Kidney (tissue), 13 donors: ENCODE measurements at regions not wholly inside any gene's neighbourhood (a gene's known extent, or its start where the extent isn't known, plus 50 kb on each side); places are given as distances from the start of the nearest gene placed in this dataset.
A peak's percentile ranks its signal among the peaks of the same experiment; 100 is the strongest.

Experiments used
- DNase-seq, 5 donors: peaks; one replicate each; pipeline ENCODE4 v3.0.0-alpha.2; 2013 to 2020
- FAIRE-seq: peaks from 2 replicates; lab custom pipeline; 2012; peaks lifted over from hg19 to GRCh38; lab: Jason Lieb, UNC
- H3K27ac ChIP-seq, 2 donors: one replicate each; pipeline ENCODE4 v1.7.0; 2013; ENCODE audit warnings: low read depth in 2 of 2, low read length in 2 of 2, inconsistent platforms in 1 of 2
- H3K27me3 ChIP-seq: one replicate; pipeline ENCODE4 v1.7.1; 2013; ENCODE audit warnings: low read length, inconsistent platforms; ENCODE audit not compliant: control insufficient read depth, insufficient read depth
- H3K36me3 ChIP-seq, 3 donors: one replicate each; pipeline versions ENCODE4 v1.7.0 to v1.7.1; 2013; ENCODE audit warnings: low read length in 3 of 3, control low read depth in 1 of 3, inconsistent platforms in 1 of 3; ENCODE audit not compliant: insufficient read depth in 3 of 3, control insufficient read depth in 2 of 3
- H3K4me1 ChIP-seq, 3 donors: one replicate each; pipeline versions ENCODE4 v1.7.0 to v1.7.1; 2013; ENCODE audit warnings: low read length in 3 of 3, inconsistent platforms in 1 of 3, low read depth in 1 of 3; ENCODE audit not compliant: control insufficient read depth in 2 of 3, insufficient read depth in 2 of 3
- H3K4me3 ChIP-seq, 3 donors: one replicate each; pipeline versions ENCODE4 v1.7.0 to v1.8.1; 2013; ENCODE audit warnings: low read length in 3 of 3, control low read depth in 1 of 3, inconsistent platforms in 1 of 3
- H3K9ac ChIP-seq, 3 donors: one replicate each; pipeline versions ENCODE4 v1.7.0 to v1.7.1; 2013; ENCODE audit warnings: low read length in 3 of 3, control low read depth in 1 of 3, inconsistent platforms in 1 of 3
- H3K9me3 ChIP-seq, 3 donors: one replicate each; pipeline versions ENCODE4 v1.7.0 to v1.7.1; 2013; ENCODE audit warnings: low read length in 3 of 3, control low read depth in 1 of 3, inconsistent platforms in 1 of 3; ENCODE audit not compliant: control insufficient read depth in 2 of 3, insufficient read depth in 1 of 3
- intact Hi-C: fragments of 100-400 bp; cut with DNase I; formaldehyde crosslinking; loops from one replicate; pipeline ENCODE4 v1.11.1; 2022
- TF ChIP-seq, protein P1 (sequence below): IDR thresholded peaks from 3 replicates; pipeline ENCODE4 v1.5.1; 2012; ENCODE audit warnings: mild to moderate bottlenecking, moderate library complexity, borderline replicate concordance; ENCODE audit not compliant: insufficient read depth; ENCODE audit errors: extremely low read depth
- donor health status: control.
- donor health status: control.
- donor health status: control.
- donor health status: control.
- donor health status: control.
- donor health status: DM: yes; HTN: yes; CAD: no.
- donor health status: Normal renal cell carcinoma (clear cell type).

DNA sequence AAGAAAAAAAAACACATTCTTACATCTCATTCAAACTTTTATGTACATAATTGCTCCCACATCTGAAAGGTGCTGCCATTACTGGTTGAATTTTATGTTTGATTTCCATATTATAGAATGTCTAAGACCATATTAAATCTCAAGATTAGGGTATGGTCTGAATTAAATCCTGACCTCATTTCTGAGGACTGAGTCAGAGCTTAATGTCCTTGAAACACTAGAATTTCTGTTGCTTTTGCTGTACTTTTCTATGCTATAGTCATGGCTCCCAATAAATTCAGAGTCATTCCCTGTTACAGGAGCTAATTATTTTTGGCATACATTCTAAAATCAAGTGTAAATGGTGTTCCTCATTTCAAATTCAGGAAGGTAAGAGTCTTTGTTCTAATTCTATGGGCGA is 285.3 kb upstream of the MANEA start:
- H3K9ac ChIP-seq = no peak overlapping the region
- DNase-seq (no peak), FAIRE-seq (no peak)
- H3K36me3 ChIP-seq = no peaks in the 10 kb centered on the region
- H3K9me3 ChIP-seq = no peaks in the 10 kb centered on the region
- no peak overlapping the region for H3K4me3 ChIP-seq
- H3K4me1 ChIP-seq = no peaks in the 10 kb centered on the region
- H3K27ac ChIP-seq = no peak overlapping the region
- TF ChIP-seq, protein P1, sequence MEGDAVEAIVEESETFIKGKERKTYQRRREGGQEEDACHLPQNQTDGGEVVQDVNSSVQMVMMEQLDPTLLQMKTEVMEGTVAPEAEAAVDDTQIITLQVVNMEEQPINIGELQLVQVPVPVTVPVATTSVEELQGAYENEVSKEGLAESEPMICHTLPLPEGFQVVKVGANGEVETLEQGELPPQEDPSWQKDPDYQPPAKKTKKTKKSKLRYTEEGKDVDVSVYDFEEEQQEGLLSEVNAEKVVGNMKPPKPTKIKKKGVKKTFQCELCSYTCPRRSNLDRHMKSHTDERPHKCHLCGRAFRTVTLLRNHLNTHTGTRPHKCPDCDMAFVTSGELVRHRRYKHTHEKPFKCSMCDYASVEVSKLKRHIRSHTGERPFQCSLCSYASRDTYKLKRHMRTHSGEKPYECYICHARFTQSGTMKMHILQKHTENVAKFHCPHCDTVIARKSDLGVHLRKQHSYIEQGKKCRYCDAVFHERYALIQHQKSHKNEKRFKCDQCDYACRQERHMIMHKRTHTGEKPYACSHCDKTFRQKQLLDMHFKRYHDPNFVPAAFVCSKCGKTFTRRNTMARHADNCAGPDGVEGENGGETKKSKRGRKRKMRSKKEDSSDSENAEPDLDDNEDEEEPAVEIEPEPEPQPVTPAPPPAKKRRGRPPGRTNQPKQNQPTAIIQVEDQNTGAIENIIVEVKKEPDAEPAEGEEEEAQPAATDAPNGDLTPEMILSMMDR = no peak
- no peaks in the 10 kb centered on the region for H3K27me3 ChIP-seq
- intact Hi-C loops = no loop called here

DNA sequence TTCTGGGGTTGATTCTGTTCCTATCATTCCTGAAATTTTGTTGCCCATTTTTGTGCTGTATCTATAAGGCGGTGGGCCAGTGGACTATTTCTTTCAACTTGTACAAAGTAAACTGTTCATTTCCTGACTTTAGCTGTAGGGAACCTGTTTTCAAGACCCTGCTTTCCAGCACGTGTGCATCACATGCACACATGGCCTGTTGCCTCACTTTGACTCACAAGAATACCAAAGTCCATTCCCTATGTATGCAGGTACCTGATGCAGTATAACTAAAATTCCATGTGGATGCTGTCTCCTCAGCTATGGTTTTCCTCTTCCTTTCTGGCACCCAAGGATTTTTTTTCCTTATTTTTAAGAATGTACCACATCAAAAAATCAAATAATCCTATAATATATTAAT is 284.1 kb upstream of the MANEA start:
- no peaks in the 10 kb centered on the region for H3K9me3 ChIP-seq
- H3K27me3 ChIP-seq = no peaks in the 10 kb centered on the region
- H3K27ac ChIP-seq = no peak overlapping the region
- intact Hi-C loops = no loop called here
- H3K36me3 ChIP-seq = no peaks in the 10 kb centered on the region
- H3K4me3 ChIP-seq = no peak overlapping the region
- TF ChIP-seq, protein P1 = no peak
- DNase-seq (no peak), FAIRE-seq (no peak)
- H3K9ac ChIP-seq = no peak overlapping the region
- no peaks in the 10 kb centered on the region for H3K4me1 ChIP-seq

DNA sequence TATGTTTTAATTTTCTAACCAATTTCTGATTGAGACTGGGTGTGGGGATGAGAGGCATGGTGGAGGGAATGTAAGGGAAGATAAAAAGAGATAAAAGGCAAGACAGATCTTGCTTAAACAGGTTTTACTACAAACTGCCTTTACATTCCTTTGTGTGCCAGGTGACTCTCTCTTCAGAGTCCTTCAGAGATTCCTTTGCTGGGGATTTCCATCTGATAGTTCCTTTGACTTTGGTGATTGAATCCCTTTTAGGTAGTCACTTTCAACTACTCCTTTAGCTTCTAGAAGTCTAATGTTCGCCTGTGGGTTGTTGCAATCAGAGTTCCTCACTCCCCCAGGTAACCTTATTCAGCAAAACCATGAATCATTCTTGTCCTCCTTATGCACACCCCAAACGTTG is 283.3 kb upstream of the MANEA start:
- Histone ChIP-seq H3K9ac (no peak overlapping the region), H3K4me1 (no peaks in the 10 kb centered on the region), H3K9me3 (no peaks in the 10 kb centered on the region), H3K27ac (no peak overlapping the region), H3K4me3 (no peak overlapping the region), H3K27me3 (no peaks in the 10 kb centered on the region), H3K36me3 (no peaks in the 10 kb centered on the region)
- intact Hi-C loops = no loop called here
- no peak for FAIRE-seq
- TF ChIP-seq, protein P1 = no peak
- DNase-seq = peak in 1 of 5 donors; percentile 11

DNA sequence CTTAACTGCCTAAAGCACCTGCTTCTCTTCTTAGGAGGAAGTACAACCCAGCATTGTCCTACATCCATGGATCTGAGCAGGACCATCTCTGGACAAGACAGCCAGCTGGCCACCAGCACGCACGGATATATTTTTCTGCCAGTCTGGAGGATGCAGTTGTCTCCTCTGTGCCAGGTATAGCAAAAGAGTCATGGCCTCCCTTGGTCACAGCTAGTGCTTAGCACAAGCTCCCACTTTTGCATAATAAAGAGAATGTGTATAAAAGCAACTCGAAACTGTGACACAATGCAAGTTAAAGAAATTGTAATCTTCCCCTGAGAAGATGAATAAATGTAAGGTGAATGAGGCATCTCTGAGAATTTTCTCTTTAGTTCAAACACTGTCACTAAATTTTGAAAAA is 267.8 kb upstream of the MANEA start:
- Histone ChIP-seq H3K4me3 (no peak overlapping the region), H3K9me3 (no peaks in the 10 kb centered on the region), H3K27ac (no peak overlapping the region), H3K4me1 (no peaks in the 10 kb centered on the region), H3K9ac (no peak overlapping the region), H3K36me3 (no peaks in the 10 kb centered on the region), H3K27me3 (no peaks in the 10 kb centered on the region)
- FAIRE-seq (no peak), DNase-seq (no peak)
- TF ChIP-seq, protein P1 = no peak
- intact Hi-C loops = no loop called here
